HCT116 (cell line): ENCODE measurements at regions not wholly inside any gene's neighbourhood (a gene's known extent, or its start where the extent isn't known, plus 50 kb on each side); places are given as distances from the start of the nearest gene placed in this dataset.

ENCODE experiments used
- ATAC-seq: fragments of 200-7000 bp; cut with Tn5 transposase; 2 replicates; pipeline ENCODE4 v1.9.1; 2020; ENCODE audit warnings: mild to moderate bottlenecking, moderate library complexity
- BruUV-seq: library from RNA; stranded (reverse); fragments of 400-500 nt; replicated peaks from 2 replicates; lab custom pipeline; 2021; lab: Mats Ljungman, UMichigan
- CTCF ChIA-PET: fragments of 300-600 bp; sonication (Branson Sonifier 250); formaldehyde crosslinking; loops from one replicate; lab custom pipeline; 2021; ENCODE audit warnings: antibody characterized with exemption; lab: Charles Lee
- POLR2A ChIA-PET: fragments of 300-600, 350-600 bp; sonication (Branson Sonifier 250); formaldehyde crosslinking; loops from one replicate; lab custom pipeline; 2021; ENCODE audit warnings: antibody characterized with exemption; lab: Charles Lee
- RAD21 ChIA-PET, 2 experiments: fragments of 300-600 bp; sonication (Branson Sonifier 250); formaldehyde crosslinking; loops; one replicate each; lab custom pipeline; 2023; ENCODE audit warnings: low total read pairs in 2 of 2; ENCODE audit not compliant: uncharacterized antibody in 2 of 2, unreplicated experiment in 2 of 2, low non-redundant PET in 1 of 2; lab: Charles Lee
- DNase-seq: peaks from one replicate; pipeline ENCODE4 v3.0.0-alpha.2; 2010; ENCODE audit warnings: low read depth, low spot score
- H2AFZ ChIP-seq: fragments of 200-600 bp; shearing (Covaris generic), sonication (generic); 2 replicates; pipeline ENCODE4 v1.6.1; 2017; ENCODE audit warnings: low read depth, mixed run types, mixed read lengths, antibody characterized with exemption, low read length; ENCODE audit not compliant: poor library complexity, severe bottlenecking
- H3K27ac ChIP-seq: 2 replicates; pipeline ENCODE4 v1.5.1; 2012; ENCODE audit warnings: low read depth, low read length
- H3K27me3 ChIP-seq: fragments of 200-600 bp; sonication (generic); 2 replicates; pipeline ENCODE4 v1.6.1; 2016; ENCODE audit warnings: mixed run types, low read length, mixed read lengths; ENCODE audit not compliant: insufficient read depth
- H3K36me3 ChIP-seq, 2 experiments: fragments of 200-500 bp in 1 of 2; fragments of 200-600 bp in 1 of 2; sonication (Bioruptor generic) in 1 of 2; sonication (generic) in 1 of 2; 2 replicates each; pipeline versions ENCODE4 v1.5.1 to v1.6.1; 2014 to 2016; ENCODE audit warnings: low read length in 2 of 2, inconsistent platforms in 1 of 2, mixed read lengths in 1 of 2, mixed run types in 1 of 2; ENCODE audit not compliant: insufficient read depth in 2 of 2, control insufficient read depth in 1 of 2
- H3K4me1 ChIP-seq, 2 experiments: fragments of 200-600 bp in 1 of 2; sonication (generic) in 1 of 2; 2 replicates each; pipeline versions ENCODE4 v1.5.1 to v1.6.1; 2012 to 2017; ENCODE audit warnings: low read length in 2 of 2, inconsistent platforms in 1 of 2, mild to moderate bottlenecking in 1 of 2, mixed read lengths in 1 of 2, mixed run types in 1 of 2, moderate library complexity in 1 of 2; ENCODE audit not compliant: insufficient read depth in 2 of 2, control insufficient read depth in 1 of 2
- H3K4me2 ChIP-seq: fragments of 200-600 bp; sonication (generic); 2 replicates; pipeline ENCODE4 v1.6.1; 2017; ENCODE audit warnings: mixed run types, low read length, mixed read lengths
- H3K4me3 ChIP-seq, 2 experiments: fragments of 200-600 bp in 1 of 2; sonication (generic) in 1 of 2; replicated peaks in 1 of 2; 2 replicates each; pipeline ENCODE4 v1.5.1; 2011 to 2016; ENCODE audit warnings: low read length in 2 of 2, control low read depth in 1 of 2, low read depth in 1 of 2, mild to moderate bottlenecking in 1 of 2, mixed read lengths in 1 of 2, mixed run types in 1 of 2
- H3K79me2 ChIP-seq: fragments of 200-600 bp; sonication (generic); 2 replicates; pipeline ENCODE4 v1.6.1; 2017; ENCODE audit warnings: mild to moderate bottlenecking, mixed run types, low read length, moderate library complexity, mixed read lengths; ENCODE audit not compliant: insufficient read depth
- H3K9ac ChIP-seq: fragments of 200-600 bp; sonication (generic); 2 replicates; pipeline ENCODE4 v1.6.1; 2016; ENCODE audit warnings: low read length, mixed read lengths
- H3K9me2 ChIP-seq: fragments of 200-600 bp; sonication (generic), shearing (Covaris generic); 2 replicates; pipeline ENCODE4 v1.6.1; 2017; ENCODE audit warnings: mixed run types, mild to moderate bottlenecking, moderate library complexity; ENCODE audit not compliant: insufficient read depth
- H3K9me3 ChIP-seq, 2 experiments: fragments of 200-500 bp in 1 of 2; fragments of 200-600 bp in 1 of 2; sonication (Bioruptor generic) in 1 of 2; sonication (generic) in 1 of 2; 2 replicates each; pipeline ENCODE4 v1.6.1; 2014 to 2017; ENCODE audit warnings: low read length in 2 of 2, mixed read lengths in 2 of 2, inconsistent platforms in 1 of 2, low read depth in 1 of 2, mild to moderate bottlenecking in 1 of 2, mixed run types in 1 of 2, moderate library complexity in 1 of 2; ENCODE audit not compliant: control insufficient read depth in 1 of 2, insufficient read depth in 1 of 2
- H4K20me1 ChIP-seq: fragments of 200-600 bp; sonication (generic), shearing (Covaris generic); 2 replicates; pipeline ENCODE4 v1.6.1; 2017; ENCODE audit warnings: mixed run types, mild to moderate bottlenecking, moderate library complexity; ENCODE audit not compliant: insufficient read depth
- CBX3 ChIP-seq: IDR thresholded peaks from 2 replicates; pipeline ENCODE4 v1.6.1; 2012; ENCODE audit warnings: low read depth
- CEBPB ChIP-seq: IDR thresholded peaks from 2 replicates; pipeline ENCODE4 v1.6.1; 2012; ENCODE audit warnings: low read depth
- EZH2 ChIP-seq: fragments of 200-600 bp; sonication (generic); IDR thresholded peaks from 2 replicates; pipeline ENCODE4 v1.6.1; 2017; ENCODE audit warnings: antibody characterized with exemption, mixed run types
- EZH2phosphoT487 ChIP-seq: fragments of 200-600 bp; IDR thresholded peaks from 2 replicates; pipeline ENCODE4 v1.6.1; 2018; ENCODE audit warnings: antibody characterized with exemption, borderline replicate concordance
- FOSL1 ChIP-seq: IDR thresholded peaks from 2 replicates; pipeline ENCODE4 v1.6.1; 2012; ENCODE audit warnings: low read depth
- POLR2A ChIP-seq: IDR thresholded peaks from 2 replicates; pipeline ENCODE4 v1.7.0; 2011; ENCODE audit warnings: borderline replicate concordance; ENCODE audit not compliant: insufficient read depth, insufficient read length; ENCODE audit errors: extremely low read depth
- POLR2AphosphoS5 ChIP-seq: IDR thresholded peaks from 2 replicates; pipeline ENCODE4 v1.6.1; 2011; ENCODE audit warnings: mild to moderate bottlenecking, low read depth, low read length, moderate library complexity
- RAD21 ChIP-seq: IDR thresholded peaks from 2 replicates; pipeline ENCODE4 v1.6.1; 2012; ENCODE audit warnings: low read depth, mild to moderate bottlenecking
- SRF ChIP-seq: IDR thresholded peaks from 2 replicates; pipeline ENCODE4 v1.6.1; 2012; ENCODE audit warnings: low read depth
- YY1 ChIP-seq: IDR thresholded peaks from 2 replicates; pipeline ENCODE4 v1.6.1; 2011; ENCODE audit warnings: low read length, low read depth, moderate library complexity, mild to moderate bottlenecking; ENCODE audit not compliant: insufficient replicate concordance; ENCODE audit errors: extremely low read depth
- intact Hi-C: fragments of 100-400 bp; cut with micrococcal nuclease; formaldehyde crosslinking; loops from 2 replicates; pipeline ENCODE4 v1.10.0; 2022
- TF ChIP-seq, protein P1 (sequence below): IDR thresholded peaks from 2 replicates; pipeline ENCODE4 v1.6.1; 2012; ENCODE audit warnings: low read depth
- TF ChIP-seq, protein P2 (sequence below), 3 experiments: fragments of 200-600 bp in 1 of 3; sonication (generic) in 1 of 3; IDR thresholded peaks in 2 of 3; conservative IDR thresholded peaks in 1 of 3; 2 replicates each; pipeline ENCODE4 v1.5.1; 2012 to 2017; ENCODE audit warnings: low read depth in 2 of 3, low read length in 2 of 3, antibody characterized with exemption in 1 of 3, borderline replicate concordance in 1 of 3, control low read depth in 1 of 3, mild to moderate bottlenecking in 1 of 3, mixed read lengths in 1 of 3, mixed run types in 1 of 3, moderate library complexity in 1 of 3; ENCODE audit not compliant: insufficient read depth in 1 of 3

DNA sequence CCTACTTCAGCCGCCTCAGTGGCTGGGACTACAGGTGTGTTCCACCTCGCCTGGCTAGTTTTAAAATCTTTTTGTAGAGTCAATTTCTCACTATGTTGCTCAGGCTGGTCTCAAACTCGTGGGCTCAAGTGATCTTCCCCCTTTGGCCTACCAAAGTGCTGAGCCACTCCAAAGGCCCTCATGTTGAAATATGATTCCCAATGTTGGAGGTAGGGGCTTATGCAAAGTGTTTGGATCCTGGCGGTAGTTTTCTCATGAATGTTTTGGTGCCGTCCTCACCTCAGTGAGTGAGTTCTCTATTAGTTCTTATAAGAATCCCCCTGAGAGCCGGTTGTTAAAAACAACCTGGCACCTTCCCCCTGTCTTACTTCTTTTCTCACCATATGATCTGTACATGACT lies 784.6 kb downstream of the TMTC2 start:
- Histone ChIP-seq H3K9me3 (no peaks in the 10 kb centered on the region), H3K9me2 (no peaks in the 10 kb centered on the region), H3K4me2 (no peak overlapping the region), H4K20me1 (no peaks in the 10 kb centered on the region), H3K4me1 (no peaks in the 10 kb centered on the region), H3K79me2 (no peaks in the 10 kb centered on the region), H3K27ac (no peak overlapping the region), H3K27me3 (no peaks in the 10 kb centered on the region), H2AFZ (no peak overlapping the region), H3K4me3 (no peak overlapping the region), H3K36me3 (no peaks in the 10 kb centered on the region), H3K9ac (no peak overlapping the region)
- POLR2A ChIA-PET, result no interaction called here
- DNase-seq (no peak), ATAC-seq (no peak)
- intact Hi-C loops, result no loop called here
- RAD21 ChIA-PET, result no interaction called here
- TF ChIP-seq EZH2 (no peak), RAD21 (no peak), POLR2AphosphoS5 (no peak), FOSL1 (no peak), CEBPB (no peak), POLR2A (no peak), CBX3 (no peak), EZH2phosphoT487 (no peak), YY1 (no peak), SRF (no peak)
- TF ChIP-seq, protein P1, sequence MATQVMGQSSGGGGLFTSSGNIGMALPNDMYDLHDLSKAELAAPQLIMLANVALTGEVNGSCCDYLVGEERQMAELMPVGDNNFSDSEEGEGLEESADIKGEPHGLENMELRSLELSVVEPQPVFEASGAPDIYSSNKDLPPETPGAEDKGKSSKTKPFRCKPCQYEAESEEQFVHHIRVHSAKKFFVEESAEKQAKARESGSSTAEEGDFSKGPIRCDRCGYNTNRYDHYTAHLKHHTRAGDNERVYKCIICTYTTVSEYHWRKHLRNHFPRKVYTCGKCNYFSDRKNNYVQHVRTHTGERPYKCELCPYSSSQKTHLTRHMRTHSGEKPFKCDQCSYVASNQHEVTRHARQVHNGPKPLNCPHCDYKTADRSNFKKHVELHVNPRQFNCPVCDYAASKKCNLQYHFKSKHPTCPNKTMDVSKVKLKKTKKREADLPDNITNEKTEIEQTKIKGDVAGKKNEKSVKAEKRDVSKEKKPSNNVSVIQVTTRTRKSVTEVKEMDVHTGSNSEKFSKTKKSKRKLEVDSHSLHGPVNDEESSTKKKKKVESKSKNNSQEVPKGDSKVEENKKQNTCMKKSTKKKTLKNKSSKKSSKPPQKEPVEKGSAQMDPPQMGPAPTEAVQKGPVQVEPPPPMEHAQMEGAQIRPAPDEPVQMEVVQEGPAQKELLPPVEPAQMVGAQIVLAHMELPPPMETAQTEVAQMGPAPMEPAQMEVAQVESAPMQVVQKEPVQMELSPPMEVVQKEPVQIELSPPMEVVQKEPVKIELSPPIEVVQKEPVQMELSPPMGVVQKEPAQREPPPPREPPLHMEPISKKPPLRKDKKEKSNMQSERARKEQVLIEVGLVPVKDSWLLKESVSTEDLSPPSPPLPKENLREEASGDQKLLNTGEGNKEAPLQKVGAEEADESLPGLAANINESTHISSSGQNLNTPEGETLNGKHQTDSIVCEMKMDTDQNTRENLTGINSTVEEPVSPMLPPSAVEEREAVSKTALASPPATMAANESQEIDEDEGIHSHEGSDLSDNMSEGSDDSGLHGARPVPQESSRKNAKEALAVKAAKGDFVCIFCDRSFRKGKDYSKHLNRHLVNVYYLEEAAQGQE, result no peak
- TF ChIP-seq, protein P2, sequence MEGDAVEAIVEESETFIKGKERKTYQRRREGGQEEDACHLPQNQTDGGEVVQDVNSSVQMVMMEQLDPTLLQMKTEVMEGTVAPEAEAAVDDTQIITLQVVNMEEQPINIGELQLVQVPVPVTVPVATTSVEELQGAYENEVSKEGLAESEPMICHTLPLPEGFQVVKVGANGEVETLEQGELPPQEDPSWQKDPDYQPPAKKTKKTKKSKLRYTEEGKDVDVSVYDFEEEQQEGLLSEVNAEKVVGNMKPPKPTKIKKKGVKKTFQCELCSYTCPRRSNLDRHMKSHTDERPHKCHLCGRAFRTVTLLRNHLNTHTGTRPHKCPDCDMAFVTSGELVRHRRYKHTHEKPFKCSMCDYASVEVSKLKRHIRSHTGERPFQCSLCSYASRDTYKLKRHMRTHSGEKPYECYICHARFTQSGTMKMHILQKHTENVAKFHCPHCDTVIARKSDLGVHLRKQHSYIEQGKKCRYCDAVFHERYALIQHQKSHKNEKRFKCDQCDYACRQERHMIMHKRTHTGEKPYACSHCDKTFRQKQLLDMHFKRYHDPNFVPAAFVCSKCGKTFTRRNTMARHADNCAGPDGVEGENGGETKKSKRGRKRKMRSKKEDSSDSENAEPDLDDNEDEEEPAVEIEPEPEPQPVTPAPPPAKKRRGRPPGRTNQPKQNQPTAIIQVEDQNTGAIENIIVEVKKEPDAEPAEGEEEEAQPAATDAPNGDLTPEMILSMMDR (IDR thresholded peaks at IDR 0.05 in 2 of 3, conservative IDR thresholded peaks at IDR 0.05 in 1 of 3; ENCODE audit: borderline replicate concordance in 1 of 3, insufficient read depth in 1 of 3, low read depth in 2 of 3, low read length in 2 of 3), result no peak
- CTCF ChIA-PET, result no interaction called here
- no TSS peak for BruUV-seq
